Loucy (cell line): ENCODE measurements at regions not wholly inside any gene's neighbourhood (a gene's known extent, or its start where the extent isn't known, plus 50 kb on each side); places are given as distances from the start of the nearest gene placed in this dataset.

ENCODE experiments used
- H2AFZ ChIP-seq: fragments of 200-600 bp; sonication (generic); 2 replicates; pipeline ENCODE4 v1.6.0; 2016; ENCODE audit warnings: antibody characterized with exemption, mild to moderate bottlenecking, low read length, moderate library complexity
- H3F3A ChIP-seq: fragments of 200-600 bp; 2 replicates; pipeline ENCODE4 v1.6.0; 2016; ENCODE audit warnings: antibody characterized with exemption, low read depth, mild to moderate bottlenecking
- H3K27me3 ChIP-seq: fragments of 200-600 bp; sonication (generic); 2 replicates; pipeline ENCODE4 v1.6.1; 2014; ENCODE audit warnings: low read length, mild to moderate bottlenecking; ENCODE audit not compliant: insufficient read depth, poor library complexity, severe bottlenecking
- H3K36me3 ChIP-seq: fragments of 200-600 bp; sonication (generic); 2 replicates; pipeline ENCODE4 v1.6.1; 2016; ENCODE audit warnings: low read length; ENCODE audit not compliant: insufficient read depth
- H3K4me1 ChIP-seq: fragments of 200-600 bp; sonication (generic); 2 replicates; pipeline ENCODE4 v1.5.1; 2014; ENCODE audit warnings: low read length, mild to moderate bottlenecking; ENCODE audit not compliant: insufficient read depth, poor library complexity, severe bottlenecking
- H3K4me2 ChIP-seq: fragments of 200-600 bp; sonication (generic); 2 replicates; pipeline ENCODE4 v1.6.0; 2014; ENCODE audit warnings: antibody characterized with exemption, low read length, low read depth, mild to moderate bottlenecking; ENCODE audit not compliant: poor library complexity, severe bottlenecking
- H3K4me3 ChIP-seq: fragments of 200-600 bp; sonication (generic); 2 replicates; pipeline ENCODE4 v1.5.1; 2014; ENCODE audit warnings: low read length, mild to moderate bottlenecking, mixed read lengths; ENCODE audit not compliant: poor library complexity, severe bottlenecking
- H3K79me2 ChIP-seq: fragments of 200-600 bp; sonication (generic); 2 replicates; pipeline ENCODE4 v1.6.1; 2014; ENCODE audit warnings: low read length; ENCODE audit not compliant: insufficient read depth
- H3K9ac ChIP-seq: fragments of 200-600 bp; sonication (generic); 2 replicates; pipeline ENCODE4 v1.6.0; 2014; ENCODE audit warnings: mild to moderate bottlenecking, low read depth, low read length, moderate library complexity; ENCODE audit not compliant: poor library complexity, severe bottlenecking
- H3K9me2 ChIP-seq: fragments of 200-600 bp; sonication (generic); replicated peaks from 2 replicates; pipeline ENCODE4 v1.6.1; 2016; ENCODE audit warnings: low read depth, low read length, mixed read lengths
- H3K9me3 ChIP-seq: fragments of 200-600 bp; sonication (generic); 2 replicates; pipeline ENCODE4 v1.6.1; 2014; ENCODE audit warnings: mild to moderate bottlenecking, antibody characterized with exemption, low read length, low read depth; ENCODE audit not compliant: insufficient read depth
- H4K20me1 ChIP-seq: fragments of 200-600 bp; sonication (generic); 2 replicates; pipeline ENCODE4 v1.6.0; 2014; ENCODE audit warnings: antibody characterized with exemption, low read length, mild to moderate bottlenecking; ENCODE audit not compliant: insufficient read depth, poor library complexity, severe bottlenecking
- CTCF ChIP-seq: fragments of 200-600 bp; sonication (generic); conservative IDR thresholded peaks from 2 replicates; pipeline ENCODE4 v1.5.1; 2014; ENCODE audit warnings: mild to moderate bottlenecking, antibody characterized with exemption, low read length
- EZH2phosphoT487 ChIP-seq: fragments of 200-600 bp; IDR thresholded peaks from 2 replicates; pipeline ENCODE4 v1.6.1; 2018; ENCODE audit warnings: antibody characterized with exemption, mild to moderate bottlenecking, moderate library complexity, borderline replicate concordance

GRCh38 chr3:74106925-74107324, 482.2 kb upstream of the PDZRN3 start:
- Histone ChIP-seq H3K4me3 (no peak overlapping the region), H3K4me2 (no peak overlapping the region), H3K36me3 (no peaks in the 10 kb centered on the region), H4K20me1 (no peaks in the 10 kb centered on the region), H3K9me3 (no peaks in the 10 kb centered on the region), H3K79me2 (no peaks in the 10 kb centered on the region), H3K9me2 (no peaks in the 10 kb centered on the region), H3K9ac (no peak overlapping the region), H2AFZ (no peak overlapping the region), H3K27me3 (no peaks in the 10 kb centered on the region), H3K4me1 (no peaks in the 10 kb centered on the region), H3F3A (no peaks in the 10 kb centered on the region)
- no peak for TF ChIP-seq CTCF
- no peak for TF ChIP-seq EZH2phosphoT487

GRCh38 chr3:74091204-74091603, 466.5 kb upstream of the PDZRN3 start:
- Histone ChIP-seq H3K79me2 (no peaks in the 10 kb centered on the region), H3F3A (no peaks in the 10 kb centered on the region), H3K4me2 (no peak overlapping the region), H3K4me3 (no peak overlapping the region), H2AFZ (no peak overlapping the region), H3K27me3 (no peaks in the 10 kb centered on the region), H4K20me1 (no peaks in the 10 kb centered on the region), H3K4me1 (no peaks in the 10 kb centered on the region), H3K9me3 (no peaks in the 10 kb centered on the region), H3K9me2 (no peaks in the 10 kb centered on the region), H3K9ac (no peak overlapping the region), H3K36me3 (no peaks in the 10 kb centered on the region)
- TF ChIP-seq EZH2phosphoT487 (no peak), CTCF (no peak)

GRCh38 chr3:74089814-74090213, 465.1 kb upstream of the PDZRN3 start:
- no peaks in the 10 kb centered on the region for H3K36me3 ChIP-seq
- no peaks in the 10 kb centered on the region for H3K4me1 ChIP-seq
- H3K4me2 ChIP-seq: no peak overlapping the region
- no peaks in the 10 kb centered on the region for H4K20me1 ChIP-seq
- H3K79me2 ChIP-seq: no peaks in the 10 kb centered on the region
- no peaks in the 10 kb centered on the region for H3F3A ChIP-seq
- H3K9me2 ChIP-seq: 0 out of 2 replicates have a peak, but pooled peaks cover 4% of the 10 kb centered on the region
- H3K9ac ChIP-seq: no peak overlapping the region
- no peak for TF ChIP-seq CTCF
- TF ChIP-seq EZH2phosphoT487: no peak
- no peak overlapping the region for H2AFZ ChIP-seq
- H3K4me3 ChIP-seq: no peak overlapping the region
- H3K27me3 ChIP-seq: no peaks in the 10 kb centered on the region
- no peaks in the 10 kb centered on the region for H3K9me3 ChIP-seq
